GM19438 (cell line): ENCODE measurements at regions not wholly inside any gene's neighbourhood (a gene's known extent, or its start where the extent isn't known, plus 50 kb on each side); places are given as distances from the start of the nearest gene placed in this dataset.
A peak's percentile ranks its signal among the peaks of the same experiment; 100 is the strongest.

Experiments
- ATAC-seq: cut with Tn5 transposase; IDR thresholded peaks from one replicate; pipeline ENCODE4 v1.9.1; 2021; ENCODE audit warnings: low read depth; ENCODE audit not compliant: unreplicated experiment

DNA sequence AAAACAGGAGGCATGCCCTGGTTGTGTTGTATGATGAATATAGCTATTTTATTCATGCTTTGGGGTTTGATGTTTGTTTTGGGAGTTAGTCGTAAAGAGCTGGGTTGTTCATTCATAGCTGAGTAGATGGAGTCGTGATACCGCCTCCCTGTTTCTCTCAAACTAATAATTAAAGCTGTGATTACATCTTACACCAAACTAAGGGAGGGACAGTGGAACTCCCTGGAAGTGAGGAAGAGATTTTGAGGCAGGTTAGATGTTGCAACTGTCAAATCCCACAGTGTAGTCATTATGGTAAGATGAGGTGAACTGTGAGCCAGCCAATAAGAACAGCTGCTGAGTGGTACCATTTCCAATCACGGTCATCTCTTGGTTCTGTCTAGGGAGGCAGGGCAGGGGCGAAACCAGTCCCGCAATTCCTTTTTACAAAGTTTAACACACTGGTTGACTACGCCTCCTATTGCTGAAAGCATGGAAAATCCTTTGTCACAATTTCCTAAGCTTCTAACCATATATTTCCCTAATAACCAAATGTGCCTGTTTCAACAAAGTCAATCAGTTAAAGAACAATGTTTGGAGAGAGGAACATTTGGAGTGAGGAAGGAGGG lies 207.6 kb upstream of the SERP2 start:
- no peak for ATAC-seq

DNA sequence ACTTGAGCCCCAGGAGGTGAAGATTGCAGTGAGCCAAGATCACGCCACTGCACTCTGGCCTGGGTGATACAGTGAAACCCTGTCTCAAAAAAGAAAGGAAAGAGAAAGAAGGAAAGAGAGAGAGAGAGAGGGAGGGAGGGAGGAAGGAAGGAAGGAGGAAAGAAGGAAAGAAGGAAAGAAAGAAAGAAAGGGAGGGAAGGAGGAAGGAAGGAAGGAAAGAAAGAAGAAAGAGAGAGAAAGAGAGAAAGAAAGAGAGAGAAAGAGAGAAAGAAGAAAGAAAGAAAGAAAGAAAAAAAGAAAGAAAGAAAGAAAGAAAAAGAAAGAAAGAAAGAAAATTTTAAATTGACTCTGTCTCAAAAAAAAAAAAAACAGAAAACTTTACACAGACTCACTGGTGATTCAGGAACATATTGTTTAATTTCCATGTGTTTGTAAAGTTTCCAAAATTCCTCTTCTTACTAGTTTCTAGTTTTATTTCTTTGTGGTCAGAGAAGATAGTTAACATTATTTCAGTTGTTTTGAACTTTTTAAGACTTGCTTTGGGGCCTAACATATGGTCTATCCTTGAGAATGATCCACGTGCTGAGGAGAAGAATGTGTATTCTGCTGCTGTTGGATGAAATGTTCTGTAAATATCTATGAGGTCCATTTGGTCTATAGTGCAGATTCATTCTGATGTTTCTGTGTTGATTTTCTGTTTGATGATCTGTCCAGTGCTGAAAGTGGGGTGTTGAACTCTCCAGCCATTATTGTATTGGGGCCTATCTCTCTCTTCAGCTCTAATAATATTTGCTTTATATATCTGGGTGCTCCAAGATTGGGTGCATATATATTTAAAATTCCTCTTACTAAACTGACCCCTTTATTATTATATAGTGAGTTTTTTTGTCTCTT lies 204.4 kb upstream of the SERP2 start:
- no peak for ATAC-seq

DNA sequence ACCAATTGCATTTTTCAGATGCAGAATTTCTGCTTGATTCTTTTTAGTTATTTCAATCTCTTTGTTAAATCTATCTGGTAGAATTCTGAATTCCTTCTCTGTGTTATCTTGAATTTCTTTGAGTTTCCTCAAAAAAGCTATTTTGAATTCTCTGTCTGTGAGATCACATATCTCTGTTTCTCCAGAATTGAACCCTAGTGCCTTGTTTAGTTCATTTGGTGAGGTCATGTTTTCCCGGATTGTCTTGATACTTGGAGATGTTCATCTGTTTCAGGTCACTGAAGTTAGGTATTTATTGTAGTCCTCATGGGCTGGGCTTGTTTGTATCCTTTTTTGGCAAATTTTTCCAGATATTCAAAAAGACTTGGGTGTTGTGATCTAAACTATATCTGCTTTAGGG lies 202.9 kb upstream of the SERP2 start:
- ATAC-seq = no peak

DNA sequence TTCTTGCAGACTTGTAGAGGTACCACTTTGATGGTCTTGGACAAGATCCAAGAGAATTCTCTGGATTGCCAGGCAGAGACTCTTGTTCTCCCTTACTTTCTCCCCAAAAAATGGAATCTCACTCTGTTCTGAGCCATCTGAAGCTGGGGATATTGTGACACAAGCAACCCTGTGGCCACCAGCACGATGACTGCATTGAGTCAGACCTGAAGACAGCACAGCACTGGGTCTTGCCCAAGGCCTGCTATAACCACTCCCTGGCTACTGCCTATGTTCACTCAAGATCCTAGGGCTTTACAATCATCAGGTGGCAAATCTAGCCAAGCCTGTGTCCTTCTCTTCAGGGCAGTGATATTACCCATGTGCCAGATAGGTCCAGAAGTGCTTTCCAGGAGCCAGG lies 202.5 kb upstream of the SERP2 start:
- no peak for ATAC-seq

DNA sequence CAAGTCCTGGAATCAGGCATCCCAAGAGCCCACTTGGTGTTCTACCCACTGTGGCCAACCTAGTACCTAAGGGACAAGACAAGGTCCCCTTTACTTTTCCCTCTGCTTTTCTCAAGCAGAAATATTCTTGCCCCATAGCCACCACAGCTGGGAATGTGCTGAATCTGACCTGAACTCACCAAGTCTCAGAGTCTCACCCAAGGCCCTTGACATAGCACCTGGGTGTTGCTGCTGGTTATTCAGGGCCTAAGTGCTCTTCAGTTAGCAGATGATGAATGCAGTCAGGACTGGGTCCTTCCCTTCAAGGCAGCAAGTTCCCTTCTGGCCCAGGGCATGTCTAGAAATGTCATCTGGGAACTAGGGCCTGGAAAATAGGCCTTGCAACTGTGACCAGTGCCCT lies 201.8 kb upstream of the SERP2 start:
- ATAC-seq = no peak

DNA sequence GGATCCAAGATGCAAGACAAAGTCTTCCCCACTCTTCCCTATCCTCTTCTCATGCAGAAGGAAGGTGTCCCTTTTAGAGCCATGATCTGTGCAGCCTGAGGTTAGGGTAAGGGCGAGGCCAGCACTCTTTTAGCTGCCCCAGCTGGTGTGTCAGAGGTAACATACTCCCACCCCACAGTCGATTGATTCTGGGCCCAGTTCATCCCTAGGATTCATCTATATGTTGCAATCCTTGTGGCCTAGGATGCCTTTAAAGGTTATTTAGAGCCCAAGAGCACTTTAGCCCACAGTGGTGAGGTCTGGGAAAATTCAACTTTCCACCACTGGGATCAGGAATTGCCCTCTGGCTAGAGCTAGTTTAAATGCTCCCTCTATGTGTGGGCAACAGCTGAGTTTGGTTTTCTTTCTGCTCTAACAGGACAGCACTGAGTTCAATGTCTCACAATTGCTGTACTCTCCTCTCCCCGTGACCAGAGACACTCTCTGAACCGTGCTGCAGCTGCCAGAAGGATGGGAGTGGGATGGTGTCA lies 201.3 kb upstream of the SERP2 start:
- ATAC-seq = no peak

DNA sequence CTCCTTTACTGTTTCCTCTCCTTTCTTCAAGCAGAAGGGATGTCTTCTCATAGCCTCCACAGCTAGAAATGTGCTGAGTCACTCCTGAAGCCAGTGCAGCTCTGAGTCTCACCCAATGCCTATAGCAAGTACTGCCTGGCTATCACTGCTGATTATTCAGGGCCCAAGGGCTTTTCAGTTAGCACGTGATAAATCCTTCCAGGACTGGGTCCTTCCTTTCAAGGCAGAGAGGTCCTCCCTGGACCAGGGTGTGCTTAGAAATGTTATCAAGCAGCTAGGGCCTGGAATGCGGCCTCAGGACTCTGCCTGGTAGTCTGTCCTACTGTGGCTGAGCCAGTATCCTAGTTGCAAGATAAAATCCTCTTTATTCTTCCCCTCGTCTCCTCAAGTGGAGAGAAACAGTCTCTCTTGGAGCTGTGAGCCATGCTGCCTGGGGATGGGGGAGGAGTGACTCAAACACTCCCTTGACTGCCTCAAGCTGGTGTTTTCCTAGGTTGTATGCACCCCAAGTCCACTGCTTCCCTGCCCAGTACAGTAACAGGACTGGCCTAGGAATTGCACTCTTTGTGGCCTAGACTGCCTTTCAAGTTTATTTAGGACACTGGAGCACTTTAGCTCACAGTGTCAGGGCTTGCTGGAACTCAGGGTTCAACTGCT lies 198.7 kb upstream of the SERP2 start:
- no peak for ATAC-seq

DNA sequence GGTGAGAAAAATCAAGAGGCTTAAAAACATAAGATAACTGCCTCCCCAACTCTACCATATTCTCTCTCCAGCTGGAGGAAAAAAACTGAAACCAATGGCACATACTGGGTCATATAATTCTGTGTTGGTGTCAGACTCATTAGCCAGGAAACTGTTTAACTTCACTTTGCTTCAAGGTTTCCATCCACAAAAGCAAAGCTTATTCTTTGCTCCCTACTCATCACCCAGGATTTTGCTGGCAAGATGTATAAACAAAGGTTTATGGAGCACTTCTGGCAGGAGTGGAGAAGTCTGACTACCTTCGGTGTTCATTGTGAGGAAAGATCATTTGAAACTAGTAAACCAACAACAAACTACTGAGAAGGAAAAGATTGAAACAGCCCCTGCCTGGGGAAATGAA lies 197.5 kb upstream of the SERP2 start:
- no peak for ATAC-seq

DNA sequence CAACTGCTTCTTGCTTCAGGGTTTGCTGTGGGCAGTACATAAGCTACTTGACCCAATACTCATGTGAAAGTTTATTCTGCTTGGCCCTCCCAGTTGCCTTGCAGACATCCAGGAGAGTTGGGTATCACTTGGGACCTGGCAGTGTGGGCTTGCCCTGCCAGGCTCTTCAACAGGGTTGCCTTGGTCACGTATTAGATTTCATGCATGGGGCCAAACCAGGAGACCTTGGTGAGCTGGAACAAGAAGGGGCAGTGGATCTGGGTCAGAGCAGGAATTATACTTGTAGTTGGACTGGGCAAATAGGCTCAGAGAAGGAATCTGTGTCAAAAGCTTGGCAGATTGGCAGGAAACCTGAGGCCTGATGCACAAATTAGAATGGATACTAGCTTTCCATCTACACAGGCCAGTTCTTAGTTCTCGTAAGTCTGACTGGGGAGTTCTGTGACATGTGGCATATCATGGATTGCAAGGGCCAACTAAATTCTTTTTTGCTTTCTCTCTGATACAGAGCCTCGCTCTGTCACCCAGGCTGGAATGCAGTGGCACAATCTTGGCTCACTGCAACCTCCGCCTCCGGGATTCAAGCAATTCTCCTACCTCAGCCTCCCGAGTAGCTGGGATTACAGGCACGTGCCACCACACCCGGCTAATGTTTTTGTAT lies 192.6 kb upstream of the SERP2 start:
- ATAC-seq = no peak

DNA sequence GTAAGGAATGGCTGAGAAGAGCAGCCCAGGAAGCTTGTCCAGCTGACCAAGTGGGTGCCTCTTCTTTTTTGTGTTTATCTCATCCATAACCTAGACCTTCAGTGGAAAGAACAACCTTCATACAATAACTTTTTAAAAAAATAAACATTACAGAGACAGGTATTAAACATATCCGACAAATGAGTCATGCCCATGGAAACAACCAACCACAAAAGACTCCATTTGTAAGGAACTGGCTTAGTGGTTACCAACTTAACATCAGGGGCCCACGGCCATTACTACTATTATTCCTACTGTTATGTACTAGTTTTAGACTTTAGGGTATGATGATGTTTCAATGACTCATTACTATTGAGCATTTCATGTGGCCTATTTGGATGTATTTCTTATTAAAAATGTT lies 191.7 kb upstream of the SERP2 start:
- no peak for ATAC-seq

DNA sequence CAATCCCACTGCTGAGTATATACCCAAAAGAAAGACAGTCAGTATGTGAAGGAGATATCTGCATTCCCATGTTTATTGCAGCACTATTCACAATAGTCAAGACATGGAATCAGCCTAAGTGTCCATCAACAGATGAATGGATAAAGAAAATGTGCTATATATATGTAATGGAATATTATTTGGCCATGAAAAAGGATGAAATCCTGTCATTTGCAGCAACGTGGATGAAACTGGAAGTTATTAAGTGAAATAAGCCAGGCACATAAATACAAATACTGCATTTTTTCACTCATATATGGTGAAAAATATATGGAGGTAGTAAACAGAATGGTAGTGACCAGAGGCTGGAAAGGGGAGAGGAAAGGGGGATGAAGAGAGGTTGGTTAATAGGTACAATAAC lies 188.9 kb upstream of the SERP2 start:
- ATAC-seq = no peak

DNA sequence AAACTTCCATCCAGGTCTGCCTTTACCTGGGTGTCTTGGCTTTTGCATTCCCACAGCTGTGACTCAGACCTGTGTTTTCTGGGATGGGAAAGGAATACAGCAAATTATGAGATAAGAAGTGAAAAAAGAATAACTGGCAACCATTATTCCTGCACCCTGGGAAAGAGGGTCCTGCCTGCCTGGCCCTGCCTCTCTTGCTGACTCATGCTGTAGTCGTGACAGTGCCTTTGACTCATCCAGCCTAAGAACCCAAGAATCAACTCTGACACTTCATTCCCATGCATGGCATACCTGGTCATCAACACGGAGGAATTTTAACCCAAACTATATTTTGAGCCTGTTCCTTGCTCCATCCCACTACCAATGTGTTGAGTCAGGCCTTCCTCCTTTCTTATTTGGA lies 185.4 kb upstream of the SERP2 start:
- no peak for ATAC-seq

DNA sequence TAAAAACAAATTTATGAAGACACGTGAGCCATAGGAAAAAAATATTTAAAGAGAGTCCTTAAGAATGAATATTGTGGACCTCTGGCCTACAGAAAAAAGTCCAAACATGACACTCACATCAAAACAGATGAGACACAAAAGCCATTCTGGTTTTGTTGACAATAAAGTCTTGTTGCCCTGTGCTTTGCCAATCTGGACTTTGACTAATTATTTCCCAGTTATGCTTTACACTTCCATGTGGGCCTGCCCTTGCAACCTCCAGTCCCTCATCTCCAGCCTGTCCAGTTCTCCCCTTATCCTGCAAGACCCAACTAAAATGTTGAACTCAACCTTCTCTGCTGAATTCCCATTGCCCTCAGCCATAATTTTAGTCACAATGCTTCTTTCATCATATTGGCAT lies 184.5 kb upstream of the SERP2 start:
- no peak for ATAC-seq

DNA sequence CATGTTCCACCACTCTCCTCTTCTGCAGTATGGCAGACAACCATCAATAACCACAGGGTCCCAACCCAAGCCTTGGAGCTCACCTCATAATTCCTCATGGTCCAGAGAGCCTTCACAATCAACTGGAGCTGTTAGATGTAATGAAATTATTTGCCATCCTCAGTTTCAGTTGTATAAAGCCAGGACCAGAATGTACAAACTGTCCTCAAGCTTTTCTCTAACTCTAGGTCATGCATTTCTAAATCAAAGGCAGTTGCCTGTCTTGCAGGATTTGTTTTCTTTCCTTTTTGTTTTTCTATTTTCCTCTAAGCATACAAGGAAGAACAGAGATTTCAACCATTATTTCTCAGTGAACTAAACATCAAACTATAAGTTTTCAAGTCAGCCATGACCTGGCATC lies 182.5 kb upstream of the SERP2 start:
- ATAC-seq = no peak

DNA sequence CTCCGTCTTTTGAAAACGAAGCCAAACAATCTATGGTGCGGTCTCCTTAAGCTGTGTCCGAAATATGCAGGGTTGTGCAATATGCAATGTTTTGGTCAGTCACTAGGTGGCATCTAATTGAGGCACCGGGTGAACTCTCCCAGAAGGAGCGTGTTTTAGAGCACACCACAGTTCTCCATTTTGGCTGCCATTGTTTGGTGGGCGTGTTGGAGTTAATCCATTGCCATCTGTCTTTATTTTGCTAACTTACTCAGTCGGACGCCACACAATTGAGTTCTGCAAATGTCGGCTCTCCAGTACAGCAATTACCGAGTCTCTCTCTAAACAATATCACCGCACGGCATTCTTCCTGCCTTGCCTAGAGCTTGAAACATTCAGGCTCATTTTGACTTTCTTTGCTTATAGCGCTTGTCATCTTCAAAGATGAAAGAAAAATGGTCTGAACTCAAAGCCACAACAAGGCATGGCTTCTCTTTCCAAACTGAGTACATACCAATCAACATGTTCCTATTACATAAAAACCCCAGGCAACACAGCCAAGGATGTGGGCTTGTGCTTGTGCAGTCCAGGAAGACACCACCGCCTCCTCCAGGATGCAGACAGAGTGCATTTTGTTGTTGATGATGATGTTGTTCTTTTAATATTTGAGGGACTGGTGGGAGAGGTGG lies 182.0 kb upstream of the SERP2 start:
- ATAC-seq = no peak

DNA sequence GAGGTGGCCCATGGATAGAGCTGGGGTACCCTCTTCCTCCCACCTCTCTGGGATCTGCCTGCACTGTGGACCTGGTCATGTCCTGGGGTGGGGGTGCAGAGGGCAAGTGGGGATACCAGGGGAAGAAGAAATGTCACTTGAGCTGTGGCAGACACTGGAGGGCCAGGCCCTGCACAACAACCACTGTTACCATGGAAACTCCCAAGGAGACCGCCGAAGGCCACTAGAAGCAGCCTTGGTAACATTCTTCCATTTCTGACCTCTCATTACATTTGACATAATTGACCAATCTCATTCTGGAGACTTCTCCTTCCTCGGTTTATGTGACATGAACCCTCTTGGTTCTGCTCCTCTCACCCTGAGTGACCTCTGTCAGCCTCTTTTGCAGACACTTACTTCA lies 179.9 kb upstream of the SERP2 start:
- no peak for ATAC-seq

DNA sequence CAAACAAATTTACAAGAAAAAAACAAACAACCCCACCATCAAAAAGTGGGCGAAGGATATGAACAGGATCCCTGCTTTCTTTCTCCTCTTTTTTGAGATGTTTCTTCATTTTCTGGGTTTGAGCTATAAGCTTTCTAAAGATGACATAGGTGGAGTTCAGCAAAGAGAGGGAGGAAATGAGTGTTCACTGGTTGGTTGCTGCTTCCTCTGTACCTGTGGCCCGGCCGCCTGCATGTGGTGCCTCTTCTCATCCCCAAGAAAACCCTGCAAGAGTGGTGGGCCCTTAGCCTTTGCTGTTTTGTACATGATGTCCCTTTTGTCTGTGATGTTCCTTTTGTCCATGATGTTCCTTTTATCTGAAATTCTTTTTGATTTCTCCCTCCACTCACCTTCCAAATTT lies 178.4 kb upstream of the SERP2 start:
- ATAC-seq = no peak

DNA sequence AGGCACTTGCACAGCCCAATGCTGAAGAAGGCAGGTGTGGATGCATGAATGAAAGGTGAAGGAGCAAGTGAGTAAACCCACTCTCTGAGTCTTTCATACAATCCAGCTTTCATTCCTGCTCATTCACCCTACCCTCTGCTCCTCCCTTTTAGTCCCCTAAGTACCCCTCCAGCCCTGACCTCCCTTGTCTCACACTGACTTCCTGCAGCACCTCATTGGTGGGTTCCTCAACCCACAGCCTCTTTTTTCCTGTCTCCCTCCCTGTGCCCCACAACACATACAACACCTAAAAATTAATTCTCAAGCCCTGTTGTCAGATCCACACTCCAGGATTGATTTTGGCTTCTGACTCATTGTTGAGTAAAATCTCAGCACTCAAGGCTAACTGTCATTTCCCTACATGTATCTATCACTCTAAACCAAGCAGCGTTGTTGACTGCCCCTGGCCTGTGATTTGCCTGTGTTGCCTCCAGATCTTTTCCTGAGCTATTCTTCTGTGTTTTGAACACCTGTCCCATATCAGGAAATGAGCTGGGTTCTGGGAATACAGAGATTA lies 177.3 kb upstream of the SERP2 start:
- no peak for ATAC-seq

DNA sequence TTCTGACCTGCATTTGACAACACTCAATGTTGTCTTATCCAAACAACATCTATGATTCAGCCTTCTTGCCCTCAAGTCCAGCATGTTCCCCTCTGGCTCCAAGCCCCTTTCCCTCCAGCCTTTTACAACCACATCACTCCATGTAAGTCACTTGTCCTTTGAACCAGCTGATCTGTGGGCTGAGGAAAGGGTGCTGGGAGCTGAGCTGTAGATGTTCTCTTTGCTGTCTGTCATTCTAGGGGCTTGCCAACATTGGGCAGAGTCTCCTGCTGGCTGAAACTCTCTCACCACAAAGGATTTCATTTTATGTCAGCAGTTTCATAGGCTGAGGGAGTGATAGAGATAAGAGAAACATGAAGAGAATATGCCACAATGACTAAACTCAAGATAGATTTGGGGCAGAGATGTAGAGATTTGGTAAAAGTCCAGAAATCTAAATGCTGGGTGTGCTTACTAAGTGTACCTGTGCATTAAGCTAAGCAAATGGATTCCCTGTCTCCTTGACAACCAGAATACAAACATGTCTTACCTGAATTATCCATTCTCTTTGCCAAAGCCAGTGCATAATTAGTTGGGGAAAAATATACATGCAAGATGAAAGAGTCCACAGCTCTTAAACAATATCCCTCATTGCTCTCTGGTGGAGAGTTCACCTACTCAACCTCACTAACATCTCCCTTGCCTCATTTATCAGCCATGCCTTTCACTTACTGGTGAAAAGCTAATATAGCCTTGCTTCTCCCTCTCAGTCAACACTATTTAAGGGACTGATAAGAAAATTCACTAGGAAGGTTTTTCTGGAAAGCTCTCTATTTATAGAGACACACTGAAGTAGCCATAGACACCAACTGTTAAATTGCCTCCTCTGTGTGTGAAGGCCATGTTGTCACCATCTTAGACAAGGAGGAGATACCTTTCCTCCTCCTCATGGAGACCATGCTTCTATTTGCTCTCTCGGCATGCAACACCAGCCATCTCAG lies 175.5 kb upstream of the SERP2 start:
- ATAC-seq = peak; percentile 73
